Parathyroid adenoma (tissue), 2 donors: ENCODE measurements at regions not wholly inside any gene's neighbourhood (a gene's known extent, or its start where the extent isn't known, plus 50 kb on each side); places are given as distances from the start of the nearest gene placed in this dataset.
"Not testable (repeated sequence)": the region's sequence is repeated elsewhere in the genome, so short reads cannot be mapped to it uniquely, and the experiment has no call there.

Experiments used
- H2AFZ ChIP-seq: fragments of 300-600 bp; sonication (generic); one replicate; pipeline ENCODE4 v1.7.0; 2017; ENCODE audit warnings: antibody characterized with exemption, mild to moderate bottlenecking
- H3K27ac ChIP-seq: fragments of 300-600 bp; sonication (generic); one replicate; pipeline ENCODE4 v1.7.0; 2017
- H3K27me3 ChIP-seq: fragments of 300-600 bp; sonication (generic); one replicate; pipeline ENCODE4 v1.7.0; 2017; ENCODE audit warnings: low read length; ENCODE audit not compliant: control insufficient read depth, insufficient read depth
- H3K36me3 ChIP-seq: fragments of 300-600 bp; sonication (generic); one replicate; pipeline ENCODE4 v1.7.0; 2017; ENCODE audit warnings: low read length; ENCODE audit not compliant: control insufficient read depth, insufficient read depth
- H3K4me1 ChIP-seq: fragments of 300-600 bp; sonication (generic); one replicate; pipeline ENCODE4 v1.7.0; 2017; ENCODE audit warnings: control low read depth
- H3K4me2 ChIP-seq: fragments of 300-600 bp; sonication (generic); one replicate; pipeline ENCODE4 v1.7.0; 2017; ENCODE audit warnings: low read length
- H3K4me3 ChIP-seq: fragments of 300-600 bp; sonication (generic); one replicate; pipeline ENCODE4 v1.7.0; 2017; ENCODE audit warnings: low read depth, low read length
- H3K79me2 ChIP-seq: fragments of 300-600 bp; sonication (generic); one replicate; pipeline ENCODE4 v1.7.0; 2017; ENCODE audit warnings: control low read depth
- H3K9ac ChIP-seq: fragments of 300-600 bp; sonication (generic); one replicate; pipeline ENCODE4 v1.7.0; 2017; ENCODE audit warnings: mild to moderate bottlenecking
- H3K9me3 ChIP-seq: fragments of 300-600 bp; sonication (generic); one replicate; pipeline ENCODE4 v1.7.0; 2017; ENCODE audit warnings: low read length; ENCODE audit not compliant: control insufficient read depth
- donor health status: primary hyperparathyroidism.

DNA sequence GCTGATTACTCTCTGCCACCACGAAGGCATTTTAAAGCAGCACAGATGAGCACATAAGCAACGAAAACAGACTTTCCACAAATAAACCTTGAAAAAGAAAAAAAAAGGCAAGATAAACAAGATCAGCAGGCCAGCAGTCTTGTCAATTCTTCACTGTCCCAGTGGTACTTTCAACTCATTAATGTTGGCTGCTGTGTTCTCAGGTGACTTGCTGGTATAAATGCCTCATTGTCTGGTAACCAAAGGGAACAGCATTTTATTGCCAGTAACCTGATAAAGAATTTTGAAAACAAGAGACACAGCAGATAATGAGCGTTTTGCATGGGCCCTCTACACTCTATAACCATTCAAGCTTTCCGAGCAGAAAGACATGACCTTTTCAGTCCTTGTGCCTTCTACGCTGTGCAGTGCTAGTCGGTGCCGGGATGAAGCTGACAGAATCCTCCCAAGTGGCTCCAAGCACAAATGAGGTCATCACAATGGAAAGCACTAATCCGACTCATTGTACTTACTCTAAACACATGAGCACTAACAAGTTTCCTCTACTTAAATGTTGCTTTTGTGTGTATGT, 242.9 kb upstream of the FRG1 start:
- not testable (repeated sequence) for H3K79me2 ChIP-seq, H3K4me2 ChIP-seq, H2AFZ ChIP-seq, H3K36me3 ChIP-seq, H3K4me3 ChIP-seq, H3K27me3 ChIP-seq, H3K9ac ChIP-seq, H3K4me1 ChIP-seq, H3K27ac ChIP-seq, H3K9me3 ChIP-seq

DNA sequence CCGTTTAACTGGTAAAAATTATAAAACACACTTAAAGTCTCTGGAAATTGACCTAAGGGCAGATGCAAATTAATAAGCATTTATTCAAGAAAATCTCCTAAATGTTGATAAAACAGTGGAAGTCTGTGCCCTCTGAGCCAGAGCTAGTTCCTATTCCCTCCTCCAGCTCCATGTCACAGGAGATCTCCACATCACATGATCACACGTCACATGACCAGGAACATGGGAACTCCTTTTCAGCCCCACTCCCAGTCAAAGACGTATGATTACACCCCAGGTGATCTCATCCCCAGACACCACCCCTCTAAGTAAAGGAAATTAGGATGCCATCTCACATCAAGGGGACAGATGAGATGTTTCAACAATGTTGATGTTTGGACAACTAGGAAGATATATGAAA, 237.7 kb upstream of the FRG1 start:
- H3K79me2 ChIP-seq, H3K9ac ChIP-seq, H3K9me3 ChIP-seq, H3K27me3 ChIP-seq, H3K27ac ChIP-seq, H3K36me3 ChIP-seq, H3K4me2 ChIP-seq, H2AFZ ChIP-seq, H3K4me3 ChIP-seq, H3K4me1 ChIP-seq: not testable (repeated sequence)

DNA sequence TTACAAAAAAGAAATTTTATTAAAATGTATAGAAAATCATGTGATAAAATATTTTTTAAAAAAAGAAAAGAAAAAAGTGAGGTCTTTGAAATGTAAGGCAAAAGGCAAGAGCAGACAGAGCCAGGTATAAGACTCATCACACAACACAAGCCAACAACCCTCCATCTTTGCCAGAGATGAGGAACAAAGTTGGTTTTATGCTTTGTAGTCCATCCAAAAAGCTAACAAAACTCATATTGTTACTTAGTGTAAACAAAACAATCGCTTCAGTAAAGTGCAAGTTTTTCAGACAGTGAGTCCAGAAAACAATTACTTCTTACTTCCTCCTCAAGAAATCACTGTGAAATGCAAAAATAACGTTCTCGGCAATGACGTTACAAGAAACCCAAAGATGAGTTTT, 233.9 kb upstream of the FRG1 start:
- H3K9ac ChIP-seq, H3K36me3 ChIP-seq, H3K4me1 ChIP-seq, H2AFZ ChIP-seq, H3K27ac ChIP-seq, H3K79me2 ChIP-seq, H3K4me3 ChIP-seq, H3K27me3 ChIP-seq, H3K4me2 ChIP-seq, H3K9me3 ChIP-seq: not testable (repeated sequence)

DNA sequence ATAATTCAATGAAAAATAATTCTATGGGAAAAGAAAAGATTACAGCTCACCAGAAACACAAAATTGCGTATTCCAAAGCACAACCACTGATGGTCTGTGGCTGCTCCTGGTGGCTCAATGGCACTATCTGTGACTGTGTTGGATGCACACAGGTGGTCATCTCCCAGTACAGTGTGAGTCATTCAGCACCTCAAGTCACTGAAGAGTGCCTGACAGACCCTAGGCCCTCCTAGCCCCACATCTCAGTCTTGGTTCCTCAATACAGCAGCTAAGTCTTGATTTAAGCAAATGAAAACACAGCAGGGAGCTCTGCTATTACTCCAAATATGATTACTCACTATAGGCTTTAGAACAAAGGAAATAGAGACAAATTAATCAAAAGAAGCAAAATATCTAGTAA, 233.4 kb upstream of the FRG1 start:
- H3K4me1 ChIP-seq, H3K79me2 ChIP-seq, H3K9ac ChIP-seq, H2AFZ ChIP-seq, H3K4me3 ChIP-seq, H3K27ac ChIP-seq, H3K36me3 ChIP-seq, H3K27me3 ChIP-seq, H3K4me2 ChIP-seq, H3K9me3 ChIP-seq: not testable (repeated sequence)

DNA sequence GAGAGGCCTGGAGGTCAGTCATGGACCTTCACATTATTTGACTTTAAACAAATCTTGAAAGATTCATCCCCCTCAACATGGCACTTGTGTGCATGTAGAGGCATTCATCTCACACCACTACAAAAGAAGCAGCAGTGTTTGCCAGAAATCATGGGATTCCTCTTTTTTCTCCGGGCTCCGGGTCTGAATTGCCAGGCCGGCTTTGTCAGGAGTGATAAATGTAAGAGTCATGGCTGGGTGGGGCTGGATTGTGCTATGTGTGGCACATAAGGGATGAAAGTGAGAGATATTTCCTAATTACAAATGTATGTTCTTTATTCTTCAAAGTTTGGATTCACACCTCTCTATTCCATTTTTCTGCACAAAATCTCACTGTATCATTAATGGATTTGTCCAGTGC, 228.7 kb upstream of the FRG1 start:
- not testable (repeated sequence) for H2AFZ ChIP-seq, H3K27me3 ChIP-seq, H3K36me3 ChIP-seq, H3K9ac ChIP-seq, H3K9me3 ChIP-seq, H3K79me2 ChIP-seq, H3K4me2 ChIP-seq, H3K27ac ChIP-seq, H3K4me3 ChIP-seq, H3K4me1 ChIP-seq

DNA sequence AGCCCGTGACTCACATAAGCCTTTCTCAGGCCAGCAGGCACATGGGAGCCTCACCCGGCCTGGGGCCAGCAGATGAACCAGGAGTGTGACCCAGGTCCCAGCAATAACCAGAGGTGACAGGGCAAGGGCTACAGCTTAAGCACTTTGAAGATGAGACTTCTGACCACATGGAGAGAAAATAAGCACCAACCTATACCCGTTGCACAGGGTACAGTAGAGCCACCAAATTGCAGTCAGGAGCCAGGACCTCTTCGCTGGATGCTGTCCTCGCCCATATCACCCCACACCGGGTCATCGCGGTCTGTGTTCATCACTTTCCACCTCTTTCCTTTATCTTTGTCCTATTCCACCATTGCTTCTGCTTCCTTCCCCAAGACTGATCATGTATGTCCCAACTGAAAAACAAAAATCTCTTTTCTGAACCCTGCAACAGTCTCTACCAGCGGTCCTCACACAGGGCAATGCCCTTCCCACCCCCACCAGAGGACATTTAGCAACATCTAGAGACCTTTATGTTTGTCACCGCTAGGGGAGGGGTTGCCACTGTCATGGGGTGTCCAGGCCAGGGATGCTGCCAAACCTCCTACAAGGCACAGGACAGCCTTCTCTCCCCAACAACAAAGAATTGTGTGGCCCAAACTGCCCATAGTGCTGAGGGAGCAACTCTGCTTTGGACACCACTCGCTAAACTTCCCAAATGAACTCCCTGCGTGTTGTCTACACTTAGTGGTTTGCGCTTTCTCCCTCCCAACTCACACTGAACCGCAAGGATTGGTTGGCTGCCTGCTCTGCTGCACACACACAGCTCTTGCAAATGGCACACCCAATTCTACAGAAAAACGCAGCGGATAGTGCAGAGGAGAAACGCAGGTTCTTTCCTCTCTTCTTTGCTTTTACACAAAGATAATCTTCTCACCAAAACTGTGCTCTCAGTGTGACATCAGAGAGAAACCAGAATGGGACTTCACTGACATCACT, 219.4 kb upstream of the FRG1 start:
- H3K79me2 ChIP-seq, H3K4me1 ChIP-seq, H3K9ac ChIP-seq, H3K27ac ChIP-seq, H2AFZ ChIP-seq, H3K4me2 ChIP-seq, H3K27me3 ChIP-seq, H3K9me3 ChIP-seq, H3K36me3 ChIP-seq, H3K4me3 ChIP-seq: not testable (repeated sequence)

DNA sequence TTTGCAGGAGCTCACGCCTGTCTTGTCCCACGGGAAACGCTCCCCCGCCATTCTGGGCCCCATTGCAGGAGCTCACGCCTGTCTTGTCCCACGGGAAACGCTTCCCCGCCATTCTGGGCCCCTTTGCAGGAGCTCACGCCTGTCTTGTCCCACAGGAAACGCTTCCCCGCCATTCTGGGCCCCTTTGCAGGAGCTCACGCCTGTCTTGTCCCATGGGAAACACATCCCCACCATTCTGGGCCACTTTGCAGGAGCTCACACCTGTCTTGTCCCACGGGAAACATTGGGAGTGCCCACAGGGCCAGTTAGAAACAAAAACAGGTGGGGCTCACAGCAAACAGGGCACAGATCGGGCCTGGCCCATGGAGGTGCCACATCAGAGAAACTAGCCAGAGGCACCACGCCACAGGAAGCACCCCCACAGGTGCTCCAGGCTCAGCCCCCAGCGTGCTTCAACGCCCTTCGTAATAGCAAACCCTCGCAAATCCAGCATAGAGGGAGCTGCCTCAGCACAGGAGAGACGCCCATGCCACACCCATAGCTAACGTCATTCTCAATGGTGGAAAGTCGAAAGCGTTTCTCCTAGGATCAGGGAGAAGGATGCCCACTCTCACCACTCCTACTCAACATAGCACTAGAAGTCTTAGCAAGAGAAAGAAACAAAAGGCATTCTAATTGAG, 218.2 kb upstream of the FRG1 start:
- H3K36me3 ChIP-seq, H3K9ac ChIP-seq, H3K27ac ChIP-seq, H3K4me1 ChIP-seq, H3K4me2 ChIP-seq, H3K79me2 ChIP-seq, H3K27me3 ChIP-seq, H3K4me3 ChIP-seq, H2AFZ ChIP-seq, H3K9me3 ChIP-seq: not testable (repeated sequence)

DNA sequence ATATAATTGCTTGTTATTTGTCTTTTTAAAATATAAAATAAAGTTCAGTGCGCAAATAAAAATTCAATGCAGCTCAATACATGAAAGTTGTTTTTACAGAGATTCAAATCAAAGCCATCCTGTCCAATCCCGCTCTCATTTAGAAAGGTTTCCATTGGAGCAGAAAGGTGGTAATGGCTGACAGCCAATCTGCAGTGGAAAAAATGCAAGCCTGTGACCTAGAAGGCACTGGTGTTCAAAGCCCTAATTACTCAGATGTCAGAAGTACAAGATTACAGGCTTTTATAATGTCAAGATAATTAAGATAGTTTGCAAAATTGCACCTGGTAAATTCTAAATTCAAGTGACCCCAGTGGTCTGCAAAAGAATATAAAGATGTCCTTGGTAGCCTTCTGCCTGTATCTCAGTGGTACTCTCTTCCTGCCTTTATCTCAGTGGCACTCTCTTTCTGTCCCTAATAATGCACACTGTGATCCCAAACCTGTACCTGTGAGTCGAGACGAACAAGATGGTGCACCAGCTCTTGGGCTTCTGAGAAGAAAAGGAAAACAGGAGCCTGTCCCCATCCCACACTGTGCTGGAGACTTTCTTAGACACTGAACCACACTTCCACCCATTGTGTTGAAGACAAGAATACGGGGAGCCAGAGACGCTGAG, 212.6 kb upstream of the FRG1 start:
- H3K27ac ChIP-seq, H3K4me2 ChIP-seq, H2AFZ ChIP-seq, H3K4me1 ChIP-seq, H3K27me3 ChIP-seq, H3K79me2 ChIP-seq, H3K9ac ChIP-seq, H3K36me3 ChIP-seq, H3K4me3 ChIP-seq, H3K9me3 ChIP-seq: not testable (repeated sequence)

DNA sequence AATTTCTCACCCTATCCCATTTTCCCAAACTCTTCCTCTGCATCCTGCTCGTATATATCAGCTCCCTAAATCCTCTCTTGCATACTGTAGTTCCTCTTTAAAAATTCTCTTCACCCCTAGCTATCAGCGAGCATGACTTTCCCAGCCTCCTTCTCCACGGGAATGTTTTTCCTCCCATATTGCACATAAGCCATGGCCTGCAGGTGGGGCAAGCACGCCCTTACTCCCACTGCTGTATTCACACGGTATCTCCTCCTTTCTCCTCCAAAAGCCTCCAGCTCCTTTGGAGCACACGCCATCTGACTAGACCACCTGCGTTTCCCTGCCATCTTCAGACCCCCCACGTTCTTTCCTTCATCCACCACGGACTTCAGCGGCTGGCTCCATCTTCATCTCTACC, 208.7 kb upstream of the FRG1 start:
- H3K79me2 ChIP-seq, H3K4me3 ChIP-seq, H2AFZ ChIP-seq, H3K36me3 ChIP-seq, H3K27me3 ChIP-seq, H3K4me2 ChIP-seq, H3K9ac ChIP-seq, H3K4me1 ChIP-seq, H3K27ac ChIP-seq, H3K9me3 ChIP-seq: not testable (repeated sequence)

DNA sequence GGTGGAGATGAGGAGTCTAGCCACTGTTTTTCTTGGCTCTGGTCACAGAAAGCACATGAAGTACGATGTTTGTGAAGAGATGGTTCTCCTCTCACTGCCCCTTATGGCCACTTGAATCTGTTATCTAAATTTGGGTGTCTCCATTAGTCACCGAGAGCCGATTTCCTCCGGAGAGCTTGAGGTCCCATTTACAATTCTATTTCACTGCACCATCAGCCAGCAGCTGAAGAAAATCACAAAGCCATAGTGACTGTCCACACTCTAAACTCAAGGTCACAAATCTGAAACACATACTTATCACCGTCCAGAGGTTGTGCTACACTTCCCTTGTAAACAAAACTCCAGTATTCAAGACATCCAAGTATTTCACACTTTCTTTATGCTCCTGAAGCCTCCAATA, 207.2 kb upstream of the FRG1 start:
- not testable (repeated sequence) for H2AFZ ChIP-seq, H3K4me3 ChIP-seq, H3K27ac ChIP-seq, H3K36me3 ChIP-seq, H3K9ac ChIP-seq, H3K79me2 ChIP-seq, H3K4me2 ChIP-seq, H3K27me3 ChIP-seq, H3K4me1 ChIP-seq, H3K9me3 ChIP-seq
